C4-2B (cell line): ENCODE measurements at regions not wholly inside any gene's neighbourhood (a gene's known extent, or its start where the extent isn't known, plus 50 kb on each side); places are given as distances from the start of the nearest gene placed in this dataset.

Experiments used
- CTCF ChIP-seq: fragments of 450-650 bp; conservative IDR thresholded peaks from 2 replicates; pipeline ENCODE4 v1.5.1; 2017; ENCODE audit warnings: mild to moderate bottlenecking
- ZFX ChIP-seq: fragments of 450-650 bp; IDR thresholded peaks from 2 replicates; pipeline ENCODE4 v1.6.1; 2017

GRCh38 chr20:12054556-12054955 lies 136.9 kb downstream of the BTBD3 start:
- no peak for TF ChIP-seq CTCF
- TF ChIP-seq ZFX, result no peak
